Spleen (tissue), 11 donors: ENCODE measurements at regions not wholly inside any gene's neighbourhood (a gene's known extent, or its start where the extent isn't known, plus 50 kb on each side); places are given as distances from the start of the nearest gene placed in this dataset.

Experiments used
- DNase-seq: peaks from one replicate; pipeline ENCODE4 v3.0.0-alpha.2; 2020
- H3K27ac ChIP-seq, 8 donors: fragments of 200-600 bp; sonication (generic) in 7 of 8; 1 replicate in 4 of 8; 2 replicates in 4 of 8; pipeline versions ENCODE4 v1.5.0 to v1.8.0; 2016 to 2021; ENCODE audit warnings: inconsistent platforms in 4 of 8, mild to moderate bottlenecking in 4 of 8, moderate library complexity in 1 of 8
- H3K27me3 ChIP-seq, 7 donors: fragments of 200-600 bp; sonication (generic) in 6 of 7; replicated peaks in 1 of 7; 1 replicate in 4 of 7; 2 replicates in 3 of 7; pipeline versions ENCODE4 v1.5.0 to v1.8.0; 2016 to 2021; ENCODE audit warnings: inconsistent platforms in 3 of 7, mild to moderate bottlenecking in 1 of 7
- H3K36me3 ChIP-seq, 6 donors: fragments of 200-600 bp; sonication (generic) in 5 of 6; 1 replicate in 4 of 6; 2 replicates in 2 of 6; pipeline versions ENCODE4 v1.5.0 to v1.8.0; 2016 to 2021; ENCODE audit warnings: inconsistent platforms in 2 of 6
- H3K4me1 ChIP-seq, 6 donors: fragments of 200-600 bp; sonication (generic) in 5 of 6; 1 replicate in 3 of 6; 2 replicates in 3 of 6; pipeline versions ENCODE4 v1.5.0 to v1.8.0; 2016 to 2021; ENCODE audit warnings: inconsistent platforms in 3 of 6
- H3K4me3 ChIP-seq, 8 donors: fragments of 200-600 bp; sonication (generic) in 7 of 8; 1 replicate in 4 of 8; 2 replicates in 4 of 8; pipeline versions ENCODE4 v1.5.0 to v1.8.0; 2016 to 2021; ENCODE audit warnings: inconsistent platforms in 4 of 8, mild to moderate bottlenecking in 4 of 8, moderate library complexity in 2 of 8
- H3K9me3 ChIP-seq, 8 donors: fragments of 200-600 bp; sonication (generic) in 7 of 8; 1 replicate in 4 of 8; 2 replicates in 4 of 8; pipeline versions ENCODE4 v1.5.0 to v1.8.0; 2016 to 2021; ENCODE audit warnings: inconsistent platforms in 4 of 8
- CTCF ChIP-seq, 11 experiments: fragments of 200-600 bp in 7 of 11; fragments of 450-650 bp in 4 of 11; sonication (generic) in 4 of 11; IDR thresholded peaks in 8 of 11; conservative IDR thresholded peaks in 3 of 11; 1 replicate in 7 of 11; 2 replicates in 4 of 11; pipeline versions ENCODE4 v1.4.0 to v1.8.0; 2016 to 2021; ENCODE audit warnings: antibody characterized with exemption in 11 of 11, inconsistent platforms in 4 of 11, mild to moderate bottlenecking in 1 of 11
- POLR2A ChIP-seq, 3 donors: fragments of 450-650 bp; IDR thresholded peaks; one replicate each; pipeline ENCODE4 v1.5.1; 2017; ENCODE audit warnings: antibody characterized with exemption in 3 of 3, mild to moderate bottlenecking in 1 of 3
- POLR2AphosphoS5 ChIP-seq, 3 donors: sonication (generic); formaldehyde crosslinking; IDR thresholded peaks; one replicate each; pipeline ENCODE4 v1.5.1; 2017; ENCODE audit warnings: antibody characterized with exemption in 3 of 3
- WGBS, 5 donors: extraction: QIAGEN DNeasy Blood & Tissue Kit in 3 of 5; methylation state at CpG; one replicate each; pipeline versions ENCODE4 v1.1.5 to v1.1.7; 2013 to 2018; 5-methylcytosine and 5-hydroxymethylcytosine counted together
- intact Hi-C: fragments of 100-400 bp; cut with DNase I; formaldehyde crosslinking; loops from one replicate; pipeline ENCODE4 v1.15.0; 2023; ENCODE audit warnings: low total_unique reads
- donor health status: healthy with polysubstance abuse.
- donor health status: DM: no; HTN: no; CAD: no; lungs with moderate emphysema.
- donor health status: DM: no; HTN: no; CAD: no.
- donor health status: Bipolar disorder and iron deficiency.
- donor health status: healthy.
- donor health status: DM: no; HTN: no; CAD: no.
- donor health status: DM: yes; HTN: yes; CAD: no.

- H3K36me3 ChIP-seq, result no peaks in the 10 kb centered on the region
- H3K4me1 ChIP-seq, result peaks cover 4 to 22% (median 13%) of the 10 kb centered on the region in 6 donors
- H3K27me3 ChIP-seq, result no peaks in the 10 kb centered on the region
- DNase-seq, result no peak
- no peaks in the 10 kb centered on the region for H3K9me3 ChIP-seq
- no peak overlapping the region for H3K27ac ChIP-seq
- no peak for TF ChIP-seq CTCF (IDR thresholded peaks at IDR 0.05 in 8 of 11, conservative IDR thresholded peaks at IDR 0.05 in 3 of 11)
- no peak for TF ChIP-seq POLR2AphosphoS5 (IDR thresholded peaks at IDR 0.05)
- TF ChIP-seq POLR2A (IDR thresholded peaks at IDR 0.05), result no peak
- intact Hi-C loops, result no loop called here
- WGBS, 5 donors, result 54 to 84% (median 81%) methylated on average over 2 of the region's 2 CpGs
- no peak overlapping the region for H3K4me3 ChIP-seq
Observed at GRCh38 chr7:17677408-17677807, 262.9 kb downstream of the SNX13 start.

- Histone ChIP-seq H3K4me3 (no peak overlapping the region), H3K27me3 (no peaks in the 10 kb centered on the region), H3K4me1 (peaks cover 4 to 22% (median 13%) of the 10 kb centered on the region in 6 donors), H3K36me3 (no peaks in the 10 kb centered on the region), H3K27ac (no peak overlapping the region), H3K9me3 (no peaks in the 10 kb centered on the region)
- no peak for DNase-seq
- intact Hi-C loops, result no loop called here
- TF ChIP-seq POLR2AphosphoS5 (IDR thresholded peaks at IDR 0.05) (no peak), CTCF (IDR thresholded peaks at IDR 0.05 in 8 of 11, conservative IDR thresholded peaks at IDR 0.05 in 3 of 11) (no peak), POLR2A (IDR thresholded peaks at IDR 0.05) (no peak)
- WGBS, 5 donors, result 93 to 100% (median 95%) methylated on average over 2 of the region's 2 CpGs
Observed at GRCh38 chr7:17678896-17679295, 261.4 kb downstream of the SNX13 start.

- Histone ChIP-seq H3K4me1 (peaks cover 4 to 22% (median 13%) of the 10 kb centered on the region in 6 donors), H3K4me3 (no peak overlapping the region), H3K9me3 (no peaks in the 10 kb centered on the region), H3K36me3 (no peaks in the 10 kb centered on the region), H3K27ac (no peak overlapping the region), H3K27me3 (no peaks in the 10 kb centered on the region)
- no peak for DNase-seq
- WGBS, 5 donors, result 66 to 90% (median 83%) methylated on average over 4 of the region's 4 CpGs
- TF ChIP-seq POLR2A (IDR thresholded peaks at IDR 0.05), result no peak
- TF ChIP-seq CTCF (IDR thresholded peaks at IDR 0.05 in 8 of 11, conservative IDR thresholded peaks at IDR 0.05 in 3 of 11), result no peak
- no peak for TF ChIP-seq POLR2AphosphoS5 (IDR thresholded peaks at IDR 0.05)
- intact Hi-C loops, result no loop called here
Observed at GRCh38 chr7:17679458-17679857, 260.8 kb downstream of the SNX13 start.

- TF ChIP-seq CTCF (IDR thresholded peaks at IDR 0.05 in 8 of 11, conservative IDR thresholded peaks at IDR 0.05 in 3 of 11) (no peak), POLR2A (IDR thresholded peaks at IDR 0.05) (no peak), POLR2AphosphoS5 (IDR thresholded peaks at IDR 0.05) (peak in 1 of 3 donors; percentile 57)
- WGBS, 5 donors, result 28 to 59% (median 34%) methylated on average over 4 to 6 of the region's 6 CpGs
- intact Hi-C loops, result loop anchor here (10.0 kb wide), 1 partner anchor 665 kb away; no protein-coding TSS in a partner anchor
Observed at GRCh38 chr7:17680026-17680425, 260.3 kb downstream of the SNX13 start.

More at GRCh38 chr7:17680026-17680425, 260.3 kb downstream of the SNX13 start:
- peaks cover 4 to 22% (median 13%) of the 10 kb centered on the region in 6 donors for H3K4me1 ChIP-seq
- H3K36me3 ChIP-seq, result no peaks in the 10 kb centered on the region
- DNase-seq, result no peak
- peak overlapping the region in 4 of 8 donors; percentile 3 to 44 (median 28) for H3K27ac ChIP-seq
- no peaks in the 10 kb centered on the region for H3K27me3 ChIP-seq
- no peaks in the 10 kb centered on the region for H3K9me3 ChIP-seq
- peak overlapping the region in 1 of 8 donors; percentile 15 for H3K4me3 ChIP-seq
